H1 (cell line): ENCODE measurements at regions not wholly inside any gene's neighbourhood (a gene's known extent, or its start where the extent isn't known, plus 50 kb on each side); places are given as distances from the start of the nearest gene placed in this dataset.

Experiments used
- ZNF274 ChIP-seq: IDR thresholded peaks from 2 replicates; pipeline ENCODE4 v1.7.0; 2012; ENCODE audit warnings: low read length, borderline replicate concordance; ENCODE audit errors: extremely low read depth

DNA sequence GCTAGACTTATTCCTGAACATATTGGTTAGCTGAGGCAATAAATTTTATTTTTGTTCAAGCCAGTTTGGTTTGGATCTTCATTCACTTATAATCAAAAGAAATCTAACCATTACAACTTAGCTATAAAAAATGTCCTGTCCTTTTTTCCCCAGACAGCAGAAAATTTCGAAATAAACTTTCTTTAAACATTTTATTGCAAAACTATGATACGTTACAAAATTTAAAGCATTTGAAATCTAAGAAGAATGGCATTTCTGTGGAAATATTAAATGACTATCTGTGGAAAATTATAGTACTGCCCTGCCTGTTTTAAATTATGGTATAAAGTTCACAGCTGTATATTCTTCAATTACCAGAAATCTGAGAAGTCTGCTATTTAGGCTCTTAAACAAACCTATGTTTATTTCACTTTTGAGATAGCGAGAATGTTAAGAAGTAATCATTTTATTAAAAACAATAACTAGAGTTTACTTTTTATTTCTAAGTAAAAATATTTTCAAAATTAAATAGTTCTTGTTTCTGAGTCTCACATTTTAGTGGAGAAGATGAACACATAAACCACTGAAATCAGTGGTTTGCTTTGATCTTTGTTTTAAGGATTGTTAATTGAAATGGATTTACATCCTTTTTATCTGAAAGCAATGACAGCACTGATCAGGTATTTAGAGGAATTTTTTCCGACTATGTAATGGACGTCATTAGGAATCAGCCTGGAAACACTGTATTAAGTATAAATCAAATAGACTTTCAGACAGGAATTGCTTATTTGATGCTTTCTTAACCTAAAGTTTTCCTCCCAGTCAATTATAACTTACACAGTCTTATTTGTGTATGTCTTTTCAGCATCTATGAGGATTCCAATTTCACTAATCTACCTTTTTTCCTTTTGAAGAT, 553.7 kb downstream of the COL12A1 start (continued):
- TF ChIP-seq ZNF274: no peak
